Breast epithelium (tissue), 4 donors: ENCODE measurements at regions not wholly inside any gene's neighbourhood (a gene's known extent, or its start where the extent isn't known, plus 50 kb on each side); places are given as distances from the start of the nearest gene placed in this dataset.

ENCODE experiments used
- DNase-seq, 2 donors: peaks; one replicate each; pipeline ENCODE4 v3.0.0-alpha.2; 2019; ENCODE audit warnings: low spot score in 2 of 2
- H3K27ac ChIP-seq, 2 donors: fragments of 200-600 bp; sonication (generic) in 1 of 2; one replicate each; pipeline ENCODE4 v1.5.1; 2016 to 2019; ENCODE audit warnings: mild to moderate bottlenecking in 1 of 2
- H3K27me3 ChIP-seq, 2 donors: fragments of 200-600 bp; sonication (generic) in 1 of 2; one replicate each; pipeline versions ENCODE4 v1.5.1 to v1.6.0; 2017 to 2019; ENCODE audit warnings: control low read depth in 1 of 2, mild to moderate bottlenecking in 1 of 2
- H3K36me3 ChIP-seq: fragments of 200-600 bp; one replicate; pipeline ENCODE4 v1.5.1; 2019
- H3K4me1 ChIP-seq, 2 donors: fragments of 200-600 bp; sonication (generic); one replicate each; pipeline ENCODE4 v1.5.1; 2016 to 2019; ENCODE audit warnings: control low read depth in 1 of 2
- H3K4me3 ChIP-seq, 3 donors: fragments of 200-600 bp; sonication (generic); 1 replicate in 2 of 3; 2 replicates in 1 of 3; pipeline ENCODE4 v1.5.1; 2016 to 2019; ENCODE audit warnings: mild to moderate bottlenecking in 3 of 3, moderate library complexity in 2 of 3
- H3K9me3 ChIP-seq, 2 donors: fragments of 200-600 bp; sonication (generic) in 1 of 2; one replicate each; pipeline ENCODE4 v1.5.1; 2016 to 2019; ENCODE audit warnings: control low read depth in 1 of 2
- POLR2A ChIP-seq: fragments of 450-650 bp; IDR thresholded peaks from one replicate; pipeline ENCODE4 v1.6.1; 2016; ENCODE audit warnings: antibody characterized with exemption, mild to moderate bottlenecking, moderate library complexity
- POLR2AphosphoS5 ChIP-seq, 3 donors: sonication (generic); formaldehyde crosslinking; IDR thresholded peaks; one replicate each; pipeline ENCODE4 v1.6.1; 2017; ENCODE audit warnings: antibody characterized with exemption in 3 of 3
- intact Hi-C: fragments of 100-400 bp; cut with DNase I; formaldehyde crosslinking; loops from one replicate; pipeline ENCODE4 v1.15.1; 2023; ENCODE audit warnings: low total_unique reads
- TF ChIP-seq, protein P1 (sequence below), 3 donors: fragments of 450-650 bp; IDR thresholded peaks; one replicate each; pipeline ENCODE4 v1.5.1; 2016 to 2017; ENCODE audit warnings: antibody characterized with exemption in 3 of 3, mild to moderate bottlenecking in 3 of 3, moderate library complexity in 3 of 3

DNA sequence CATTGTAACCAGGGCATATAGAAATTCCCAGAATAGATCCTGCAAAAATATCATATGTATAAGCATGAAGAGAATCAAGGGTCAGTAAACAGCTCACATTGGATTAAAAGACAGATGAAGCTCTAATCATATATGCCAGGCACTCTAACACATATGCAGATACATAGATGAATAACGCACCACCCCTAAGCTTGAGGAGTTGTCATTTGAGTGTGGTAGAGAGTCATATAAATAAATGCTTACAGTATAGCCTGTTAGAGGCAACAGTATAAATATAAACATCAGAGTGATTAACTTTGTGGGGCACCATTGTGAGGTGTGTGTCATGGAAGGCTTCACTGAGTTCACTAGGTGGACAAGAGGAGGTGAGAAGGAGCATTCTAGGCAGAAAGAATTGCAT is 346.7 kb upstream of the PRICKLE1 start:
- intact Hi-C loops: no loop called here
- Histone ChIP-seq H3K4me1 (no peaks in the 10 kb centered on the region), H3K4me3 (no peak overlapping the region), H3K36me3 (no peaks in the 10 kb centered on the region), H3K9me3 (peaks cover 0 to 2% of the 10 kb centered on the region in 2 donors), H3K27ac (no peak overlapping the region), H3K27me3 (no peaks in the 10 kb centered on the region)
- DNase-seq: no peak
- TF ChIP-seq POLR2AphosphoS5 (IDR thresholded peaks at IDR 0.05) (no peak), POLR2A (no peak)
- TF ChIP-seq, protein P1, sequence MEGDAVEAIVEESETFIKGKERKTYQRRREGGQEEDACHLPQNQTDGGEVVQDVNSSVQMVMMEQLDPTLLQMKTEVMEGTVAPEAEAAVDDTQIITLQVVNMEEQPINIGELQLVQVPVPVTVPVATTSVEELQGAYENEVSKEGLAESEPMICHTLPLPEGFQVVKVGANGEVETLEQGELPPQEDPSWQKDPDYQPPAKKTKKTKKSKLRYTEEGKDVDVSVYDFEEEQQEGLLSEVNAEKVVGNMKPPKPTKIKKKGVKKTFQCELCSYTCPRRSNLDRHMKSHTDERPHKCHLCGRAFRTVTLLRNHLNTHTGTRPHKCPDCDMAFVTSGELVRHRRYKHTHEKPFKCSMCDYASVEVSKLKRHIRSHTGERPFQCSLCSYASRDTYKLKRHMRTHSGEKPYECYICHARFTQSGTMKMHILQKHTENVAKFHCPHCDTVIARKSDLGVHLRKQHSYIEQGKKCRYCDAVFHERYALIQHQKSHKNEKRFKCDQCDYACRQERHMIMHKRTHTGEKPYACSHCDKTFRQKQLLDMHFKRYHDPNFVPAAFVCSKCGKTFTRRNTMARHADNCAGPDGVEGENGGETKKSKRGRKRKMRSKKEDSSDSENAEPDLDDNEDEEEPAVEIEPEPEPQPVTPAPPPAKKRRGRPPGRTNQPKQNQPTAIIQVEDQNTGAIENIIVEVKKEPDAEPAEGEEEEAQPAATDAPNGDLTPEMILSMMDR (IDR thresholded peaks at IDR 0.05): no peak

DNA sequence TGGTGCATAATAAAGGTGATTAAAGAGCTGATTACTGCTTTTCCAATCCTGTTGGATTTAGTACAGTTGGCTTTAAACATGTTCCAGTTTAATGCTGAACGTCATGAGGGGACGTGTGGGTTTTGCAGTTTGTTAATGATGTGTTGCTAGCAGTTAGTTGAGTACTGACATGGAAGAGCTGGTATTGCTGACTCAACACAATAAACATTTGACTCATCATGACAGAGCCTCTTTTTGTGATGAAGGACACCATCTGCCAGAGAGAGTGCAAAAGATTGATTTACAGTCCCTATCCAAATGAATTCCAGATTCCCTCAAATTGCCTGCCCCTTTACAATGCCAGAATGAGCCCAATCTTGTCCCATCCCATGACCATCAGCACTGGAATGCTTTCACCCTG is 346.2 kb upstream of the PRICKLE1 start:
- no peak for TF ChIP-seq POLR2A
- TF ChIP-seq POLR2AphosphoS5 (IDR thresholded peaks at IDR 0.05): no peak
- TF ChIP-seq, protein P1 (IDR thresholded peaks at IDR 0.05): no peak
- intact Hi-C loops: no loop called here
- no peak overlapping the region for H3K27ac ChIP-seq

DNA sequence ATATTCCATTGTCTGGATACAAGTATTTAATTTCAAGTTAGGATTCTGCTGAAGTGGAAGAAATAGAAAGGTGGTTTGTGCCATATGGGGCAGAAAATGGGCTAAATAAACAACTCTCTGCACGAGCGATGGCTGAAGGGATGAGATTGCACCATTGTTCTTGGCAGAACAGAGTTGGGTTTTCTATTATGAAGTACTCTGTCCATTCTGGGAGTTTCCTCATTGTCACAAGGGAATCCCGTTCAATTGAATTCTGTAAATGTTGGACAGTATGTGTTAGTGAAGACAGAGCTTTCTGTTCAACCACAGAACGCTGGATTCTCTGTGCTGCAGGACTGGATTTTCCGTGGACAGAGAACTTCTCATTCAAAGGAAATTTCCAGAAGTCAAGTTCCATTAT is 345.5 kb upstream of the PRICKLE1 start:
- intact Hi-C loops: no loop called here
- no peak for DNase-seq
- TF ChIP-seq POLR2A (no peak), POLR2AphosphoS5 (IDR thresholded peaks at IDR 0.05) (no peak)
- TF ChIP-seq, protein P1 (IDR thresholded peaks at IDR 0.05): no peak
- Histone ChIP-seq H3K9me3 (no peaks in the 10 kb centered on the region), H3K4me1 (no peaks in the 10 kb centered on the region), H3K4me3 (no peak overlapping the region), H3K27me3 (no peaks in the 10 kb centered on the region), H3K27ac (no peak overlapping the region), H3K36me3 (no peaks in the 10 kb centered on the region)

More for the DNA sequence above, 346.2 kb upstream of the PRICKLE1 start:
- DNase-seq: no peak
- Histone ChIP-seq H3K9me3 (no peaks in the 10 kb centered on the region), H3K4me3 (no peak overlapping the region), H3K27me3 (no peaks in the 10 kb centered on the region), H3K36me3 (no peaks in the 10 kb centered on the region), H3K4me1 (no peaks in the 10 kb centered on the region)

DNA sequence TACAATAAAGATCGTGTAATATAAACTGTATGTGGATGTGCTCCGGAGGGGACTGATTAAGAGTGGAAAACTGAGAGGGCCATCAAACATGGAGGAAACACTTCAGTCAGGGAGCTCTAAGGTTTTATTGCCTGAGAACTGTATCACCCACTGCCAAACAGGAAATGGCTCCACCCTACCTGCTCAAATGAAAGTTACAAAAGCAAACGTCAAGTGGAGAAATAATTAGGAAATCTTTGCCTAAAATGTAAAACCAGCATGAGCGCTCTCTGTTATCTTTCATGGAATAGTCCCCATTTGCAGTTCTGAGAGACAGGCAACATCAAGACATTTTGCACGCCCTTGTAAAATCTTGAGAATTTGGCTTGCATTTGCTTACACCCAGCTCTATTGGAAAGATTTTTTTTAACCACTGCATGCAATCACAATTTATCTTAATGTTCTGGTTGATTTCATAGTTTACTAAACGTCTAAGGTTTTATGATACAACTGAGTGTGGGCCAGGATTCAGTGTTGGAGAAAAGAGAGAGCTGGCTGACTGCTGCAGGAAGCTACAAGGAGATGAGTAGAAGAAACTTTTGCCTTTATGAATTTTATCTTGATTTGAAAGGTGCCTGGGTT is 344.0 kb upstream of the PRICKLE1 start:
- no peak overlapping the region for H3K27ac ChIP-seq

DNA sequence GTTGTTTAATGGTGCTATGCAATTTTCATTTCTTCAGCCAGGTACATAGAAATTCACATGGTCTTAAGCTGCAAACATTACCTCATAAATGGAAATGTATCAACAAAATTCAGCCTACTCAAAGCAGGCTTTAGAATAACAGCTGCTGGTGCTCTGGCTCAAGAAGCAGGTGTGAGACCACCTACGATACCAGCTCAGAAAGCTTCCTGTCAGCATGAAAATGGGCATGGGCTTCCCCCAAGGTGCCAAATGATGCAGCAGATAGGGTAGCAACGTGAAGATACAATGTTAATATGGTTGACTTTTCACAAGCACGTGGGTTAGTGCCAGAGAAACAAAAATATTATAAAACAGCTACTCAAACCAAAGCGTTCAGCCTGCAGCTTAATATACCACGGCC is 343.4 kb upstream of the PRICKLE1 start:
- TF ChIP-seq POLR2AphosphoS5 (IDR thresholded peaks at IDR 0.05) (no peak), POLR2A (no peak)
- TF ChIP-seq, protein P1 (IDR thresholded peaks at IDR 0.05): no peak
- Histone ChIP-seq H3K27me3 (no peaks in the 10 kb centered on the region), H3K4me3 (no peak overlapping the region), H3K4me1 (no peaks in the 10 kb centered on the region), H3K9me3 (no peaks in the 10 kb centered on the region), H3K36me3 (no peaks in the 10 kb centered on the region), H3K27ac (no peak overlapping the region)
- DNase-seq: no peak
- intact Hi-C loops: no loop called here

More for the DNA sequence above, 344.0 kb upstream of the PRICKLE1 start:
- TF ChIP-seq POLR2A (no peak), POLR2AphosphoS5 (IDR thresholded peaks at IDR 0.05) (no peak)
- TF ChIP-seq, protein P1 (IDR thresholded peaks at IDR 0.05): no peak
- H3K4me3 ChIP-seq: no peak overlapping the region
- no peaks in the 10 kb centered on the region for H3K4me1 ChIP-seq
- no peaks in the 10 kb centered on the region for H3K9me3 ChIP-seq
- intact Hi-C loops: no loop called here
- DNase-seq: no peak
- no peaks in the 10 kb centered on the region for H3K36me3 ChIP-seq
- H3K27me3 ChIP-seq: no peaks in the 10 kb centered on the region
